Fibroblast of lung (primary cell): ENCODE measurements at regions not wholly inside any gene's neighbourhood (a gene's known extent, or its start where the extent isn't known, plus 50 kb on each side); places are given as distances from the start of the nearest gene placed in this dataset.

Experiments used
- DNase-seq, 2 donors: peaks; one replicate each; pipeline versions ENCODE4 v3.0.0 to v3.0.0-alpha.2; 2010; ENCODE audit warnings: low read depth in 2 of 2
- H2AFZ ChIP-seq: 2 replicates; pipeline ENCODE4 v1.5.1; 2012; ENCODE audit warnings: low read length, control low read depth, inconsistent platforms
- H3K27ac ChIP-seq: 2 replicates; pipeline ENCODE4 v1.5.1; 2011; ENCODE audit warnings: low read length, control low read depth; ENCODE audit not compliant: insufficient read depth
- H3K27me3 ChIP-seq: 2 replicates; pipeline ENCODE4 v1.5.1; 2011; ENCODE audit warnings: mild to moderate bottlenecking, low read length; ENCODE audit not compliant: control insufficient read depth, insufficient read depth
- H3K36me3 ChIP-seq: 2 replicates; pipeline ENCODE4 v1.5.1; 2011; ENCODE audit warnings: low read length; ENCODE audit not compliant: control insufficient read depth, insufficient read depth
- H3K4me1 ChIP-seq: 2 replicates; pipeline ENCODE4 v1.5.1; 2011; ENCODE audit warnings: low read length; ENCODE audit not compliant: control insufficient read depth, insufficient read depth; ENCODE audit errors: extremely low read depth
- H3K4me2 ChIP-seq: 2 replicates; pipeline ENCODE4 v1.5.1; 2011; ENCODE audit warnings: low read length, control low read depth; ENCODE audit not compliant: insufficient read depth; ENCODE audit errors: extremely low read depth
- H3K4me3 ChIP-seq, 4 experiments: fragments of 200-600 bp in 1 of 4; sonication (generic) in 1 of 4; replicated peaks in 1 of 4; 2 replicates each; pipeline ENCODE4 v1.5.1; 2011 to 2016; ENCODE audit warnings: low read length in 4 of 4, low read depth in 3 of 4, mild to moderate bottlenecking in 3 of 4, control low read depth in 2 of 4, inconsistent platforms in 1 of 4, mixed read lengths in 1 of 4; ENCODE audit not compliant: insufficient read depth in 1 of 4; ENCODE audit errors: control extremely low read depth in 1 of 4
- H3K79me2 ChIP-seq: 2 replicates; pipeline ENCODE4 v1.5.1; 2012; ENCODE audit warnings: mild to moderate bottlenecking, low read length, inconsistent platforms; ENCODE audit not compliant: control insufficient read depth, insufficient read depth
- H3K9ac ChIP-seq: 2 replicates; pipeline ENCODE4 v1.5.1; 2011; ENCODE audit warnings: mild to moderate bottlenecking, low read length, control low read depth; ENCODE audit not compliant: insufficient read depth
- H3K9me3 ChIP-seq: 2 replicates; pipeline ENCODE4 v1.5.1; 2012; ENCODE audit warnings: low read depth, low read length; ENCODE audit not compliant: control insufficient read depth, insufficient read depth
- H4K20me1 ChIP-seq: 2 replicates; pipeline ENCODE4 v1.5.1; 2011; ENCODE audit warnings: low read length; ENCODE audit not compliant: control insufficient read depth, insufficient read depth; ENCODE audit errors: extremely low read depth
- EZH2 ChIP-seq: IDR thresholded peaks from 2 replicates; pipeline ENCODE4 v1.5.1; 2012; ENCODE audit warnings: low read length, control low read depth, mild to moderate bottlenecking; ENCODE audit errors: missing control alignments
- TF ChIP-seq, protein P1 (sequence below), 2 donors: IDR thresholded peaks in 1 of 2; conservative IDR thresholded peaks in 1 of 2; 1 replicate in 1 of 2; 2 replicates in 1 of 2; pipeline ENCODE4 v1.5.1; 2011 to 2012; ENCODE audit warnings: low read length in 2 of 2, control low read depth in 1 of 2, inconsistent platforms in 1 of 2, low read depth in 1 of 2, mild to moderate bottlenecking in 1 of 2

DNA sequence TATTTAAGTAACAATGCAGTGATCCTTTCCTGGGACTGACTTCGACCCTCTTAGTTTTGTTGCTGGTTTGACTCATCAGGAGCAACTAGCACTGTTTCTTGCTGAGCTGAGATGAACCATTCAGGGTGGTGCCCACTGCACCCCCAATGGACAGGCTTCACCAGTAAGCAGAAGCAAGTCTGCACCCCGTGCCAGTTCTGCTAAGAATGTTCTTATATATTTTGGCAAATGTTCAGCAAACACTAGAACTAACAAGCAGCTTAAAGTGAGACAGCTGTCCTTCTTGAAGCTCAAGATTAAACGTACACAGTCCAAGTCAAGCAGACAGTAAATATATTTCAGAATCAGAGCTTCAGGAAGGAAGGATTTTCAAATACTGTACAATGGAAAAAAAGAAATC is 561.3 kb upstream of the CDH4 start:
- H4K20me1 ChIP-seq, result no peaks in the 10 kb centered on the region
- no peaks in the 10 kb centered on the region for H3K36me3 ChIP-seq
- no peak for DNase-seq
- no peak overlapping the region for H3K27ac ChIP-seq
- H3K4me1 ChIP-seq, result peaks cover 2% of the 10 kb centered on the region
- no peaks in the 10 kb centered on the region for H3K9me3 ChIP-seq
- no peak overlapping the region for H2AFZ ChIP-seq
- no peak overlapping the region for H3K4me3 ChIP-seq
- TF ChIP-seq, protein P1, sequence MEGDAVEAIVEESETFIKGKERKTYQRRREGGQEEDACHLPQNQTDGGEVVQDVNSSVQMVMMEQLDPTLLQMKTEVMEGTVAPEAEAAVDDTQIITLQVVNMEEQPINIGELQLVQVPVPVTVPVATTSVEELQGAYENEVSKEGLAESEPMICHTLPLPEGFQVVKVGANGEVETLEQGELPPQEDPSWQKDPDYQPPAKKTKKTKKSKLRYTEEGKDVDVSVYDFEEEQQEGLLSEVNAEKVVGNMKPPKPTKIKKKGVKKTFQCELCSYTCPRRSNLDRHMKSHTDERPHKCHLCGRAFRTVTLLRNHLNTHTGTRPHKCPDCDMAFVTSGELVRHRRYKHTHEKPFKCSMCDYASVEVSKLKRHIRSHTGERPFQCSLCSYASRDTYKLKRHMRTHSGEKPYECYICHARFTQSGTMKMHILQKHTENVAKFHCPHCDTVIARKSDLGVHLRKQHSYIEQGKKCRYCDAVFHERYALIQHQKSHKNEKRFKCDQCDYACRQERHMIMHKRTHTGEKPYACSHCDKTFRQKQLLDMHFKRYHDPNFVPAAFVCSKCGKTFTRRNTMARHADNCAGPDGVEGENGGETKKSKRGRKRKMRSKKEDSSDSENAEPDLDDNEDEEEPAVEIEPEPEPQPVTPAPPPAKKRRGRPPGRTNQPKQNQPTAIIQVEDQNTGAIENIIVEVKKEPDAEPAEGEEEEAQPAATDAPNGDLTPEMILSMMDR (conservative IDR thresholded peaks at IDR 0.05 in 1 of 2, IDR thresholded peaks at IDR 0.05 in 1 of 2; ENCODE audit: low read depth in 1 of 2, low read length in 2 of 2), result no peak
- no peak for TF ChIP-seq EZH2
- H3K9ac ChIP-seq, result no peak overlapping the region
- no peaks in the 10 kb centered on the region for H3K79me2 ChIP-seq
- no peaks in the 10 kb centered on the region for H3K27me3 ChIP-seq
- H3K4me2 ChIP-seq, result no peak overlapping the region

DNA sequence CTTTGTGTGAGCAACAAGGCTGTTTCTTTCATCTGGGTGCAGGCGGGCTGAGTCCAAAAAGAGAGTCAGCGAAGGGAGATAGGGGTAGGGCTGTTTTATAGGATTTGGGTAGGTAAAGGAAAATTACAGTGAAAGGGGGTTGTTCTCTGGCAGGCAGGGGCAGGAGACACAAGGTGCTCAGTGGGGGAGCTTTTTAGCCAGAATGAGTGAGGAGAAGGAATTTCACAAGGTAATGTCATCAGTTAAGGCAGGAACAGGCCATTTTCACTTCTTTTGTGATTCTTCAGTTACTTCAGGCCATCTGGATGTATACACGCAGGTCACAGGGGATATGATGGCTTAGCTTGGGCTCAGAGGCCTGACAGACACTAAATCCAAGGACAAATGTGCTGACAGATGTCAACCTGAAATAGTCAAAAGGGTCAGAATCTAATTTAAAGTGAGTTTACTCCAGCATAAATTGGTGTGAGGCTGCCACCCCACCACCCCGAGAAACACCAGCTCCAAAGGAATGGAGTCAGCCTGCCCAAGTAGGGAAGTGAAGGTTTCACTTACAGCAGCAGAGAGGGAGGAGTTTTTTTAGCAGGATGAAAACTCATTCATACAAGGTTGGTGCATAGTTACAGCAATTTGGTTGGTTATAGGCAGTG is 560.0 kb upstream of the CDH4 start:
- Histone ChIP-seq H3K27ac (no peak overlapping the region), H3K4me3 (no peak overlapping the region), H3K36me3 (no peaks in the 10 kb centered on the region), H3K27me3 (no peaks in the 10 kb centered on the region), H4K20me1 (no peaks in the 10 kb centered on the region), H3K4me1 (peaks cover 2% of the 10 kb centered on the region), H2AFZ (no peak overlapping the region), H3K4me2 (no peak overlapping the region), H3K9me3 (no peaks in the 10 kb centered on the region), H3K79me2 (no peaks in the 10 kb centered on the region), H3K9ac (no peak overlapping the region)
- no peak for TF ChIP-seq EZH2
- TF ChIP-seq, protein P1 (conservative IDR thresholded peaks at IDR 0.05 in 1 of 2, IDR thresholded peaks at IDR 0.05 in 1 of 2; ENCODE audit: low read depth in 1 of 2, low read length in 2 of 2), result no peak
- no peak for DNase-seq

DNA sequence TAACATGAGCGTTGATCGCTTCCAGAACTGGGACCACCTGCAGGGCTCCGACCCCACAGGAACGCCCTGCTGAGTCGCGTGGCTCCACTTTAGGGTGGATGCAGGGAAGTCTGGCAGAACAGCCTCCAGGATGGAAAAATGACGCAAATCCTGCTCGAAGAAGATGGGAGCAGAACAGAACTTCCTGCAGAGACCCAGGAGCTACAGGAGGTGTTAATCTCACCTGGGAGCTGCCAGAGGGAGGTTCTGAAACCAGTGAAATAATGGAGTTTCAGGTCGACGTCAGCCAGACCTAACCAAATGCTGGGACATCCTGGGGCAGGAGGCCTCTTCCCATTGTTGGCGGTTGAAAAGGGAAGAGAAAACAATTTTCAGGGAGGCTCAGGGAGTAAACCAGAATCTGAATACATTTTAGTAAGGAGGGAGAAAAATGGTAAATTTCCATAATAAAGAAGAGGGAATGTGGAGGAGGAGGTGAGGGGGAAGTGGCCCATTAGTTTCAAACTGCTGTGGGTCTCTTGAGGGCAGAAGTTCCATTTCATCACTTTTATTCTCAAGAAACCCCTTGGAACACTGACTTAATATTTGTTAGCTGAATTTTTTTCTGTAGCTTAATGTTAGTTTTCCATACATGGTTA is 558.4 kb upstream of the CDH4 start:
- H3K4me2 ChIP-seq, result no peak overlapping the region
- no peak for TF ChIP-seq EZH2
- TF ChIP-seq, protein P1 (conservative IDR thresholded peaks at IDR 0.05 in 1 of 2, IDR thresholded peaks at IDR 0.05 in 1 of 2; ENCODE audit: low read depth in 1 of 2, low read length in 2 of 2), result no peak
- H3K79me2 ChIP-seq, result no peaks in the 10 kb centered on the region
- no peak overlapping the region for H3K4me3 ChIP-seq
- no peak overlapping the region for H3K9ac ChIP-seq
- no peaks in the 10 kb centered on the region for H3K36me3 ChIP-seq
- H3K4me1 ChIP-seq, result peaks cover 2% of the 10 kb centered on the region
- H3K27ac ChIP-seq, result no peak overlapping the region
- no peaks in the 10 kb centered on the region for H3K9me3 ChIP-seq
- DNase-seq, result no peak
- H4K20me1 ChIP-seq, result no peaks in the 10 kb centered on the region
- no peaks in the 10 kb centered on the region for H3K27me3 ChIP-seq
- H2AFZ ChIP-seq, result no peak overlapping the region
